Osteoblast (primary cell): ENCODE measurements at regions not wholly inside any gene's neighbourhood (a gene's known extent, or its start where the extent isn't known, plus 50 kb on each side); places are given as distances from the start of the nearest gene placed in this dataset.

Experiments
- DNase-seq: peaks from one replicate; pipeline ENCODE4 v3.0.0; 2011; ENCODE audit warnings: low spot score, mixed read lengths; ENCODE audit not compliant: insufficient read length; ENCODE audit errors: missing footprints
- H2AFZ ChIP-seq: 2 replicates; pipeline ENCODE4 v1.6.0; 2011; ENCODE audit warnings: mild to moderate bottlenecking, low read length
- H3K27ac ChIP-seq: 2 replicates; pipeline ENCODE4 v1.5.1; 2011; ENCODE audit warnings: mild to moderate bottlenecking, low read depth, low read length, moderate library complexity
- H3K27me3 ChIP-seq: 2 replicates; pipeline ENCODE4 v1.6.0; 2012; ENCODE audit warnings: mild to moderate bottlenecking, control low read depth, inconsistent platforms, low read length, moderate library complexity; ENCODE audit not compliant: insufficient read depth
- H3K36me3 ChIP-seq: 2 replicates; pipeline ENCODE4 v1.5.1; 2011; ENCODE audit warnings: mild to moderate bottlenecking, low read length, control low read depth, moderate library complexity; ENCODE audit not compliant: insufficient read depth
- H3K4me1 ChIP-seq: 2 replicates; pipeline ENCODE4 v1.5.1; 2011; ENCODE audit warnings: mild to moderate bottlenecking, low read length, control low read depth, moderate library complexity; ENCODE audit not compliant: insufficient read depth
- H3K4me2 ChIP-seq: 2 replicates; pipeline ENCODE4 v1.6.0; 2011; ENCODE audit warnings: mild to moderate bottlenecking, low read length; ENCODE audit not compliant: insufficient read depth
- H3K4me3 ChIP-seq: fragments of 200-600 bp; sonication (generic); 3 replicates; pipeline ENCODE4 v1.5.1; 2012; ENCODE audit warnings: mild to moderate bottlenecking, low read length, inconsistent platforms; ENCODE audit not compliant: insufficient read depth
- H3K79me2 ChIP-seq: 2 replicates; pipeline ENCODE4 v1.6.0; 2012; ENCODE audit warnings: mild to moderate bottlenecking, low read length, control low read depth, inconsistent platforms; ENCODE audit not compliant: insufficient read depth
- H3K9me3 ChIP-seq: 2 replicates; pipeline ENCODE4 v1.5.1; 2011; ENCODE audit warnings: low read depth, low read length, control low read depth
- H4K20me1 ChIP-seq: 2 replicates; pipeline ENCODE4 v1.6.0; 2012; ENCODE audit warnings: mild to moderate bottlenecking, low read length, control low read depth; ENCODE audit not compliant: insufficient read depth
- TF ChIP-seq, protein P1 (sequence below): IDR thresholded peaks from 2 replicates; pipeline ENCODE4 v1.5.1; 2011; ENCODE audit warnings: mild to moderate bottlenecking, low read depth, low read length, moderate library complexity; ENCODE audit errors: extremely low read depth

DNA sequence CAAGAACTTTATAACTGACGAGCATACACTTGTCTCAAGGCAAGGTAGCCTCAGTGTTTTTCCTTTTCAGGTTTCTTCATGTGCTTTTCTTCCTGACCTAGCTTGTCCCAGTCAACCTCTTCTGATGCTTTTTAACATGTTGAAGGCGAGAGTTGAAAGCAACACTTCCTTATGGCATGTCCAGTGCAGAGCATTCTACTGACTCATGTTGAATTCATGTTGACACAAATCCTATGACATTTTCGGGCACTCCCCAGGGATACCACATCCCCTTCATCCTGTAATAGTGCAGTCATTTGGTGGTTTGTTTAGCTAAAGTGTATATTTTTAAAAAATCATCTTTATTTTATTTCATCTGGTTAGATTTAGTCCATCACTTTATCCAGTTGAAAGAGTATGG lies 75.9 kb upstream of the CBLB start:
- TF ChIP-seq, protein P1, sequence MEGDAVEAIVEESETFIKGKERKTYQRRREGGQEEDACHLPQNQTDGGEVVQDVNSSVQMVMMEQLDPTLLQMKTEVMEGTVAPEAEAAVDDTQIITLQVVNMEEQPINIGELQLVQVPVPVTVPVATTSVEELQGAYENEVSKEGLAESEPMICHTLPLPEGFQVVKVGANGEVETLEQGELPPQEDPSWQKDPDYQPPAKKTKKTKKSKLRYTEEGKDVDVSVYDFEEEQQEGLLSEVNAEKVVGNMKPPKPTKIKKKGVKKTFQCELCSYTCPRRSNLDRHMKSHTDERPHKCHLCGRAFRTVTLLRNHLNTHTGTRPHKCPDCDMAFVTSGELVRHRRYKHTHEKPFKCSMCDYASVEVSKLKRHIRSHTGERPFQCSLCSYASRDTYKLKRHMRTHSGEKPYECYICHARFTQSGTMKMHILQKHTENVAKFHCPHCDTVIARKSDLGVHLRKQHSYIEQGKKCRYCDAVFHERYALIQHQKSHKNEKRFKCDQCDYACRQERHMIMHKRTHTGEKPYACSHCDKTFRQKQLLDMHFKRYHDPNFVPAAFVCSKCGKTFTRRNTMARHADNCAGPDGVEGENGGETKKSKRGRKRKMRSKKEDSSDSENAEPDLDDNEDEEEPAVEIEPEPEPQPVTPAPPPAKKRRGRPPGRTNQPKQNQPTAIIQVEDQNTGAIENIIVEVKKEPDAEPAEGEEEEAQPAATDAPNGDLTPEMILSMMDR: no peak
- no peaks in the 10 kb centered on the region for H3K79me2 ChIP-seq
- peak; percentile 63 for DNase-seq
- peaks cover 23% of the 10 kb centered on the region for H3K4me1 ChIP-seq
- peak overlapping the region; percentile 52 for H2AFZ ChIP-seq
- no peaks in the 10 kb centered on the region for H3K9me3 ChIP-seq
- no peaks in the 10 kb centered on the region for H3K27me3 ChIP-seq
- H3K27ac ChIP-seq: peak overlapping the region; percentile 95
- H3K4me2 ChIP-seq: peak overlapping the region; percentile 75
- H3K36me3 ChIP-seq: no peaks in the 10 kb centered on the region
- H3K4me3 ChIP-seq: peak overlapping the region; percentile 31
- H4K20me1 ChIP-seq: no peaks in the 10 kb centered on the region

DNA sequence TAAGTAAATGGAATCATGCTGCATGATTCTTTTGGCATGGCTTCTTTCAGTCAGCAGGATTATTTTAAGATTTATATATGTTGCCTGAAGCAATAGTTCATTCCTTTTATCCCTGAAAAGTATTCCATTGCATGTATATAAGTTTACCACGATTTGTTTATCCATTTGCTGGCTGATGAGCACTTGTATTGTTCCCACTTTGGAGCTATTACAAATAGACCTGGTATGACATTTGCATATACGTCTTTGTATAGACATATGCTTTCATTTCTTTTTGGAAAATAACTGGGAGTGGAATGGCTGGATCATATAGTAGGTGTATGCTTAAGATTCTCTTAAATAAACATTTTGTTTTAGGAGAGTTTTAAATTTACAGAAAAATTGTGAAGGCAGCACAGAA lies 79.3 kb upstream of the CBLB start:
- Histone ChIP-seq H4K20me1 (no peaks in the 10 kb centered on the region), H3K27ac (no peak overlapping the region), H3K9me3 (no peaks in the 10 kb centered on the region), H3K27me3 (no peaks in the 10 kb centered on the region), H3K4me1 (peaks cover 23% of the 10 kb centered on the region), H3K79me2 (no peaks in the 10 kb centered on the region), H3K4me2 (no peak overlapping the region), H3K4me3 (no peak overlapping the region), H3K36me3 (no peaks in the 10 kb centered on the region), H2AFZ (no peak overlapping the region)
- DNase-seq: no peak
- TF ChIP-seq, protein P1: no peak

DNA sequence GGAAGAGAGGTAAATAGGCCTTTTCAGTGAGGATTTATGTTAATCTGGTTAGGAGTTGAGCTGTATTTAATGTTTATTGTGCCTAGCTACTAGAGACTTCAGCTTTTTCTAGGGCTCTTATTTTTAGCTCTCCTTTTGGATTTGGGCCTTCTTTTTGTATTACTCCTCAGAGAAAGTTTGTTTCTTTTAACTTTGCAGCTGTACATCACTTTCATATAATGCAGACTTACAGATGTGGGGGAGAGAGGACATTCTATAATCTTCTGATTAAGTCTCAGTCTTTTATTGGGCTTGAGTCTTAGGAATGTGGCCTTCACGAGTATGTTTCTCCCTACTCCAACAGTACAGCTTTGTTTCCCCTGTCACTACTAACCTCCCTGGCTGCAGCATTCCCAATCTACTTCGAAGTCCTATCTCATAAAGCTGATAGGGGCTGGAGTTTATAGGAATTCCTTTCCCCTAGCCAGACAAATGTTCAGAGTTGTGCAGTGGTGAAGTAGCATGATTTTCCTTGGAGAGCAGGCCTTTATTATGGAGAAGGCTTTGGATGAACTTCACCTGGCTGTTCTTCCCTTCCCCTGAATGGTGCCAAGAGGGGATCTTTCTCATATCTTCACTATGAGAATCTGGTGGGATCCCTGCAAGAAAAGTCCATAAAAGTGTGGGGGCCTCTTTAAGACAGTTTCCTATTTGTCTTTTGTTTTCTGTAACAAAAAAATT lies 82.2 kb upstream of the CBLB start:
- Histone ChIP-seq H3K4me3 (no peak overlapping the region), H3K79me2 (no peaks in the 10 kb centered on the region), H3K9me3 (no peaks in the 10 kb centered on the region), H3K4me1 (peaks cover 6% of the 10 kb centered on the region), H3K4me2 (no peak overlapping the region), H3K36me3 (no peaks in the 10 kb centered on the region), H2AFZ (peak overlapping the region; percentile 64), H3K27me3 (no peaks in the 10 kb centered on the region), H4K20me1 (no peaks in the 10 kb centered on the region), H3K27ac (no peak overlapping the region)
- TF ChIP-seq, protein P1: no peak
- no peak for DNase-seq

DNA sequence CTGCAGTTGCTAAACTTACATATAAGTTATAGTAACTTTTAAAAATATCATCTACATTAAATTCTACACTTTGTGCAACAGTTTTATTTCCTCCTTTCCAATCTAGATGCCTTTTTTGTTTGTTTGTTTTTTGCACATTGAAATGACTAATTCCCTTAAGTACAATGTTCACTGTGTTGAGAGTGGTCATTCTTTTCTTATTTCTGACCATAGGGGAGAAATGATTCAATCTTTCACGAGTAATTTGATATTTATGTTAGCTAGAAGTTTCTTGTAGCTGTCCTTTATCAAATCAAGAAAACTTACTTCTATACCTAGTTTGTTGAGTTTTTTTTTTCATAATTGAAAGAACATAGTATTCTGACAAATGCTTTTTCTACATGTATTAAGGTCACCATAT lies 85.0 kb upstream of the CBLB start:
- TF ChIP-seq, protein P1: no peak
- Histone ChIP-seq H2AFZ (no peak overlapping the region), H3K4me1 (peaks cover 17% of the 10 kb centered on the region)

More for the DNA sequence above, 85.0 kb upstream of the CBLB start:
- no peak overlapping the region for H3K4me3 ChIP-seq
- no peaks in the 10 kb centered on the region for H3K79me2 ChIP-seq
- H3K27ac ChIP-seq: no peak overlapping the region
- no peaks in the 10 kb centered on the region for H3K36me3 ChIP-seq
- H3K27me3 ChIP-seq: no peaks in the 10 kb centered on the region
- no peaks in the 10 kb centered on the region for H4K20me1 ChIP-seq
- no peak overlapping the region for H3K4me2 ChIP-seq
- DNase-seq: no peak
- H3K9me3 ChIP-seq: no peaks in the 10 kb centered on the region
